DMS 273 treated with DMSO at 0.1 percent for 48 hours (cell line): ENCODE measurements at regions not wholly inside any gene's neighbourhood (a gene's known extent, or its start where the extent isn't known, plus 50 kb on each side); places are given as distances from the start of the nearest gene placed in this dataset.

Experiments used
- DNase-seq: peaks from one replicate; lab custom pipeline; 2025; lab: John Stamatoyannopoulos, UW

DNA sequence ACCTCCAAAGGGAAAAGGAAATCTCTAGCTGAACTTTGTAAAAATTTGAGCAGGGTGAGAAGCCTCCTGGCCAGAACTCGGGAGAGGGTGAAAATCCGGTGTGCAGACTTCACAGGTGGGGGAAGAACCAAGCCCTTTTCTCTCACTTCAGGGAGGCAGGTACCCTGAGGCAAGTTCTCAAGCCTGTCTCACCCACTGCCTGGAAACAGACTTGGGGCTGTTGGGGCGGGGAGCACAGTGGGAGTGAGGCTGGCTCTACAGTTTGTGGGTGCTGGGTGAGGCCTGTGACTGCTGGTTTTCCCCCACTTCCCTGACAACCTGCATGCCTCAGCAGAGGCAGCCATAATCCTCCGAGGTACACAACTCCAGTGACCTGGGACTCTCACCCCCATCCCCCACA lies 187.1 kb downstream of the KIF4B start:
- no peak for DNase-seq

- no peak for DNase-seq
Measured at GRCh38 chr5:155211764-155212163, 198.2 kb downstream of the KIF4B start.

DNA sequence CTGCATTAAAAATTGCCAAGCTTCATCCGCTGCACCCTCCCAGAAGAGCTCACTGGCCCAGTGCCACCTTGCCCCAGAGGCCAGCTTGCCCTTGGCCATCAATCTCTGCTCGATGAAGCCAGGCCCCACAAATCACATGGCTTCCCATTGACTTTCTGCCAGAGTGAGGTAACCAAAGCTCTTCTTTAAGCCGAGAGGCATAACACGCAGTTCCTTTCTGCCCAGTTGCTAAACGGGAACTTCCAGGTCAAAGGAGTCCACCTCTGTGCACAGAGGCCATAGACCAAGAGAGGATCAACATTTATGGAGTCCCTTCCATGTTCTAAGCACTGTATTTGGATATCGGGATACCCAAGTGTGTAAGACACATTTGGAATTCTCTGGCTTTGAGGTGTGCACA lies 208.8 kb downstream of the KIF4B start:
- no peak for DNase-seq

- DNase-seq, result no peak
Measured at GRCh38 chr5:155229135-155229534, 215.6 kb downstream of the KIF4B start.

- DNase-seq, result no peak
Measured at GRCh38 chr5:155239803-155240202, 226.2 kb downstream of the KIF4B start.

DNA sequence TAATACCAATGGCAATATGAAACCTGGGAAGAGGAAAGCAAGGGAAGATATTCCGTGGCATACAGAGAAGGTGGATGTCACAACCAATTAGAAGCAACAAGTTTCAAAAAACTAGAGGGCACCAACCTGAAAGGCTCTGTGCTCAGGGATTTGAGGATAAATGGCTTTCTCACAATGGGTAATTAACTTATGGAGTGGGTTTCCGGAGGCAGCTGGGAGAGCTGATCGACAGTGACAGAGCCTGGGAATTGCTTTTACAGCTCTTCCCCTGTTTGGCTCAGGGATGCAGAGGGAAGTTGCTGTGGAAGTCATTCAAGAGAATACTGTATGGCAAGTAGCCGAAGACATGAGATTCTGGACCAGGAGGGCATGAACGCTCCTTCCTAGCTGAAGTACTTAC lies 237.0 kb downstream of the KIF4B start:
- no peak for DNase-seq

- no peak for DNase-seq
Measured at GRCh38 chr5:155252025-155252424, 238.5 kb downstream of the KIF4B start.

DNA sequence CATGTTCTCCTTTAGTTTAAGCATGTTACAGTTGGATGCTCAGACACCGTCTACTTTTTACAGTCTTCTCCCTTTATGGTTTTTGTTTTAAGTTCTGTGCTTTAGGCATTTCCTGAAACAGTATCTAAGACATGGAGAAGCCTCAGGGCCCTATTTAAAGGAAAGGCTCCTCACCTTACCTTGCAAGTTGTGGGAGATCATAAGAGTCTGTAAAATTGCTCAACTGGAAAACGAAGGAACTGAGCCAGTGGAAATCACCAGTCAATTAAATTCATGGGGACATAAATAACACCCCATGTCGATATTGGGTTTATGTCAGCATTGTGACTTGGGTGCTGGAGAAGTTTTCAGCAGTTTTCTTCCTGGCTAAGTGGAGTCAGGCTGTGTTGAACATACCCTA lies 239.2 kb downstream of the KIF4B start:
- no peak for DNase-seq

DNA sequence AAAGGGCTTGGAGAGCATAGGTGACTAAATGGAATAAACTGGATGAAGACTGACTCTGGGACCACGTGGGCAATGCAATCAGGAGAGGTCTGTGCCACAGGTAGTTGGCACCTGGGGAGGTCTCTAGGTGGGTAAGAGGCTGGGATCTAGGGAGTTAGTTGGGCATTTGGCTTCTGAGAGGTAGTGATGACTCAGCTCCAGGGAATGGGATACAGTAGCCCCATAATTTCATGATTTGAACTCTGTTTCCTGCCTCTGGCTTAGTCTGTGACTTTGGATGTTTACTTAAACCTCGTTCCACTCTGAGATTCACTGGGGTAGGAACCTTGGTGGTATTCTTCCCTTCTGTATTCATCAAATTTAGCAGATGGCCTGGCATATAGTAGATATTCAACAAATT lies 240.8 kb downstream of the KIF4B start:
- no peak for DNase-seq

DNA sequence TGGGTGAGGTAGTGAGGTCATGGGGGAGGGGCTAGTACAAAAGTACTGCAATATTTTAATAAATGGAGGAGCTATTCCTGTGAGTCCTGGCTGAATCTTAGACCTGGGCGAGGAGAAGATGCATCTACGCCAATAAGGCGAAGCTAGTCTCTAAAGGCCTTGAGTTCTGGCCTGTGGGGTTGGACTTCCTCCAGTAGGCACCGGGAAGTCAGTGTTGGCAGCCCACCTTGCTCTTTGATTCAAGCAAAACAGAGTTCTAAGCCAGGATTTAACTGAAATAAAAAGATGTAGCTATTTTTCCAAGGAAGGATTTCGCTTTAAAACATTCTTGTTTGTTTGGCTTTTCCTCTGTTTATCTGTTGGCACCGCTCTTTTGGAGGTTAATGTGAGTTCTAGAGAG lies 244.6 kb downstream of the KIF4B start:
- no peak for DNase-seq

DNA sequence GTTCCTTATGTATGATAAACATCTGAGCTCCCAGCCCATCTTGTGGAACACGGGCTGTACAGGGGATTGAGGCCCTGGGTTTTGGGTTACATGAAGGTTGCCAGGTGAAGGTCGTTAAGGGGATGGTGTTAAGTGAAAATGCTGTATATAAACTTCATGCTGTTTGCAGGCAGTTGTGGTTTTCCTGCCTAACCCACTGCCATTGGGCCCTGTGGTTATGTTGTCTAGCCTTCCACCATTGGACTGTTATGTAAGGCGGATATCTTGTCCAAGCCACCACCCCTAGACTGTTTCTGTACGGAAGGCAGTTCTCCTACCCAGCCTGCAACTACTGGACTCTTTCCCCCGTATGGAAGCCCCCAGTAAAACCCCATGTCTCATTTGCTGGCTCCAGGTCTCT lies 246.1 kb downstream of the KIF4B start:
- no peak for DNase-seq

- DNase-seq, result peak; percentile 61
Measured at GRCh38 chr5:155260798-155261197, 247.2 kb downstream of the KIF4B start.

DNA sequence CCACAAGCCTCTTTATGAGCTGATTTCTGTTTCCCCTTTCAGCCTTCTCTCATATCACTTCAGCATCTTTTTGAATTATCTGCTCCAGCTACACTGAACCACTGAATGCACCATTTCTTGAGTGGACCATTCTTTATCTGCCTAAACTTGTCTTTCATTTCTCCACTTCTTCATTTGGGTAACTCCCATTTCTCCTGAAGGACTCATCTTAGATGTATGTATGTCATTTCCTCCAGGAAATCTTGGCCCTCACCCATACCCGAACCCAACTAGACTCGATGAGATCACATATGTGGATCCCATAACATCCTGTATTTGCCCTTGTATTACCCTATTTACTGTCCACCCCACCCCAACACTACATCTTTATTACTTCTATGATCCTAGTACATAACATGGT lies 249.8 kb downstream of the KIF4B start:
- DNase-seq, result no peak

- DNase-seq, result no peak
Measured at GRCh38 chr5:155264809-155265208, 251.3 kb downstream of the KIF4B start.

- DNase-seq, result no peak
Measured at GRCh38 chr5:155268770-155269425, 255.3 kb downstream of the KIF4B start.

GRCh38 chr5:155270725-155271124 lies 257.2 kb downstream of the KIF4B start:
- no peak for DNase-seq

DNA sequence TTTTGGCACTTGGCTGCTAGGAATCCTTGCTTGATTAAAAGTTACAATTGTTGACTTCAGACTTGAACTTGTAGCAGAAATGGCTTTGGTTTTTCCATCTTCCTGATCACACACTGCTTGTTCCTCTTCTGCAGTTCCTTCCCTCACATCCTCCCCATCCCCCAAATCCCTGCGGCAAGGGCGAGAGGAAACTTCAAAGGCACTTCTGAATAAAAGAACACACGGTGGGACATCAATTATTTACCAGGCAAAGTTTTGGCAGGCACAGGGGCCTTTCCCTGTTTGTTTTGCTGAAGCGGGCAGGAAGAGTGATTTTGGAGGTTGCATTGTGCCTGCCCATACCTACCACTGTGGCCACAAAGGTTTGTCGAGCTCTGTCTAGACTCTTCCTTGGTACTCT lies 260.9 kb downstream of the KIF4B start:
- peak; percentile 36 for DNase-seq

DNA sequence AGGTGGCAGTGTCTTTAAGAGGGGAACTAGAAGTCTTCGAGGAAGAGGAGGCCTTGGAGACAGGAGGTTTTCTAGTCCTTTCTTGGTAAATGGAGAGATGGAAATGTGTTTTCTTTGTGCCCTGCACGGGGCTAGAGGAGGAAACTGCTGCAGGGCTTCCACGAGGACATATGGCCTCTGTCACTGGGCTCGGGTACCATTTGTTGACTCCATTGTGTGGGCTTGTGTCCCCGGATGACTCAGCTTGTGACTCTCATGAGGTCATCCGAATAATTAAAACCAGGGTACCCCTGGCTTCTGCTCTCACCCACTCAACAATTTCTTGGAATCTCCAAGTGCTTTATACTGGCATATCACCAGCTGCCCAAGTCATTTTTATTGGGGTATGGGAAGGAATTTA lies 261.7 kb downstream of the KIF4B start:
- DNase-seq, result peak; percentile 3

- no peak for DNase-seq
Measured at GRCh38 chr5:155276231-155276630, 262.7 kb downstream of the KIF4B start.

GRCh38 chr5:155278532-155278931 lies 265.0 kb downstream of the KIF4B start:
- DNase-seq, result no peak

DNA sequence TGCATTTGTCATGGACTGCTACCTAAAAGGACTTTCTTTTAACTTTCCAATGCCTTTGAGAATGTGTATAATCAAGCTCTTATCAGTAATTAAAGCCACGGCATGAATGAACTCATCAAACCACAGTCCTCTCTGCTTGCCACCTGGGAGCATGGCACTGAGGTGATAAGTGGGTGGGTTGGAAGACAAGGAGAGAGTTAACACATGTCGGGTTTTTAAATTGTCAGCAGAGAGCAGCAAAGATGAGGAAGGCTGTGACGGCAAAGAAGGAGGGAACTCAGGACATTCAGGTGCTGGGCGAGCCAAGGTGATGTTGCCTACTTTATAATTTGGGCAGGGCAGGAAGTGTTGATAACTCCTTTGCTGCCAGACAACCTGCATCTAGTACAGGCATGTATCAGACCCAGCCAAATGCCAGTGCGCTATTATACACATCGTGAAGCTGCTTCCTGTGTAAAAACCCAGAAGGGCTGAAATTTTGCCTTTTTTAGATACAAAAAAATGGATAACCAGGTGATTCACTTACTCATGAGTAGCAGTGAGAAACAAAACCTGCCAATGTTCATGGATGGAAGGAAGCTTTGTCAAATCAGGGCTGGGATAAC lies 269.1 kb downstream of the KIF4B start:
- no peak for DNase-seq

GRCh38 chr5:155285706-155286105 lies 272.2 kb downstream of the KIF4B start:
- no peak for DNase-seq

DNA sequence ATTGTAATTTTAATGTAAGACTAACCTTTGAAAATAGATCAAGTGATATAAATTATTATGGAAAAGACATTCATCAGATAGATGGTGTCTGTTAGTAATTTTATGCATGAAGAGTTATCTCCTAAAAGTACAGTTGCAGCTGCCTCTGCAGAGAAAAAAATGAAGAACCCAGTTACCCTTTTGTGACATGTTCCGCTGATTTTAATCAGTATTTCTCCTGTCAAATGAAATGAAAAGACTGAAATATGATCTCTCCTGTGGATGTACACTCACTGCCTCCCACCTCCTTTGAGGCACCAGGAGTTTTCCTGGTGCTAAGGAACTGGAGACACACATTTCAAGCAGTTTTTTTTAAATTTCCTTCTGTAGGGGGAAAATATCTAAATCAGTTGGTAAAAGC lies 277.4 kb downstream of the KIF4B start:
- DNase-seq, result no peak

- DNase-seq, result peak; percentile 19
Measured at GRCh38 chr5:155293605-155294178, 280.1 kb downstream of the KIF4B start.
